ENCODE measurements at regions not wholly inside any gene's neighbourhood (a gene's known extent, or its start where the extent isn't known, plus 50 kb on each side); places are given as distances from the start of the nearest gene placed in this dataset.

DNA sequence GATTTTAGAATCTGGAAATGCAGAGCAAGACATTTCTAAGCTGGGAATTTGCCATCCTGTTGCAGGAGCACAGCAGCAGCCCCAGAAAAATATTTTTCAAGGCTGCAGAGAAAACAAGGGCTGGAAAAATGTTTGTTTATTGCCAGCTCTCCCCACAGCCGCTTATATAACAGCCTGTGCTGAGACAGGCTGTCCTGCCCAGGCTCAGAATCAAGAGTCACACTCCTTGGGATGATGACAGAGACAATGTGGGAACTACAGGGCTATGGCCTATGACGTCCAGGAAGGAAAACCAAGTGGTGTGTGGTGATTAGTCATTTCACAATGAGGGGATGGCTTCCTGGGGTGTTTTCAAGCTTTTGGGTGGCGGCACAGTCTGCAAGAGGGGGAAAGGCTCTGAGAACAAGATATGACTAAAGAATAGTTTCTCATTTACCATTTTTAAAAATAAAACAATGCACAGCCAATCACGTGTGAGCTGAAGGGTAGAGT is 136.3 kb upstream of the SERP2 start:
- TF ChIP-seq, protein P1, sequence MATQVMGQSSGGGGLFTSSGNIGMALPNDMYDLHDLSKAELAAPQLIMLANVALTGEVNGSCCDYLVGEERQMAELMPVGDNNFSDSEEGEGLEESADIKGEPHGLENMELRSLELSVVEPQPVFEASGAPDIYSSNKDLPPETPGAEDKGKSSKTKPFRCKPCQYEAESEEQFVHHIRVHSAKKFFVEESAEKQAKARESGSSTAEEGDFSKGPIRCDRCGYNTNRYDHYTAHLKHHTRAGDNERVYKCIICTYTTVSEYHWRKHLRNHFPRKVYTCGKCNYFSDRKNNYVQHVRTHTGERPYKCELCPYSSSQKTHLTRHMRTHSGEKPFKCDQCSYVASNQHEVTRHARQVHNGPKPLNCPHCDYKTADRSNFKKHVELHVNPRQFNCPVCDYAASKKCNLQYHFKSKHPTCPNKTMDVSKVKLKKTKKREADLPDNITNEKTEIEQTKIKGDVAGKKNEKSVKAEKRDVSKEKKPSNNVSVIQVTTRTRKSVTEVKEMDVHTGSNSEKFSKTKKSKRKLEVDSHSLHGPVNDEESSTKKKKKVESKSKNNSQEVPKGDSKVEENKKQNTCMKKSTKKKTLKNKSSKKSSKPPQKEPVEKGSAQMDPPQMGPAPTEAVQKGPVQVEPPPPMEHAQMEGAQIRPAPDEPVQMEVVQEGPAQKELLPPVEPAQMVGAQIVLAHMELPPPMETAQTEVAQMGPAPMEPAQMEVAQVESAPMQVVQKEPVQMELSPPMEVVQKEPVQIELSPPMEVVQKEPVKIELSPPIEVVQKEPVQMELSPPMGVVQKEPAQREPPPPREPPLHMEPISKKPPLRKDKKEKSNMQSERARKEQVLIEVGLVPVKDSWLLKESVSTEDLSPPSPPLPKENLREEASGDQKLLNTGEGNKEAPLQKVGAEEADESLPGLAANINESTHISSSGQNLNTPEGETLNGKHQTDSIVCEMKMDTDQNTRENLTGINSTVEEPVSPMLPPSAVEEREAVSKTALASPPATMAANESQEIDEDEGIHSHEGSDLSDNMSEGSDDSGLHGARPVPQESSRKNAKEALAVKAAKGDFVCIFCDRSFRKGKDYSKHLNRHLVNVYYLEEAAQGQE (IDR thresholded peaks at IDR 0.05; ENCODE audit: insufficient read depth in 1 of 2, low read depth in 2 of 2, low read length in 2 of 2): no peak
- TF ChIP-seq SIN3A (IDR thresholded peaks at IDR 0.05; ENCODE audit: borderline replicate concordance, insufficient read depth, low read length): no peak
- no peak for TF ChIP-seq FOXP2 (optimal IDR thresholded peaks at IDR 0.05; ENCODE audit: borderline replicate concordance, extremely low read depth, extremely low read length, insufficient read depth)
- TF ChIP-seq TAF1 (IDR thresholded peaks at IDR 0.05; ENCODE audit: borderline replicate concordance, insufficient read depth, low read length): no peak
- TF ChIP-seq POLR2AphosphoS5 (IDR thresholded peaks at IDR 0.05; ENCODE audit: low read depth, low read length): no peak

GRCh38 chr13:44237881-44238421 is 135.7 kb upstream of the SERP2 start:
- TF ChIP-seq SIN3A (IDR thresholded peaks at IDR 0.05; ENCODE audit: borderline replicate concordance, insufficient read depth, low read length) (no peak), POLR2AphosphoS5 (IDR thresholded peaks at IDR 0.05; ENCODE audit: low read depth, low read length) (no peak), TAF1 (IDR thresholded peaks at IDR 0.05; ENCODE audit: borderline replicate concordance, insufficient read depth, low read length) (no peak), FOXP2 (optimal IDR thresholded peaks at IDR 0.05; ENCODE audit: borderline replicate concordance, extremely low read depth, extremely low read length, insufficient read depth) (no peak)
- TF ChIP-seq, protein P1 (IDR thresholded peaks at IDR 0.05; ENCODE audit: insufficient read depth in 1 of 2, low read depth in 2 of 2, low read length in 2 of 2): no peak

- TF ChIP-seq, protein P1 (IDR thresholded peaks at IDR 0.05; ENCODE audit: insufficient read depth in 1 of 2, low read depth in 2 of 2, low read length in 2 of 2): no peak
- TF ChIP-seq TAF1 (IDR thresholded peaks at IDR 0.05; ENCODE audit: borderline replicate concordance, insufficient read depth, low read length) (no peak), SIN3A (IDR thresholded peaks at IDR 0.05; ENCODE audit: borderline replicate concordance, insufficient read depth, low read length) (no peak), POLR2AphosphoS5 (IDR thresholded peaks at IDR 0.05; ENCODE audit: low read depth, low read length) (no peak), FOXP2 (optimal IDR thresholded peaks at IDR 0.05; ENCODE audit: borderline replicate concordance, extremely low read depth, extremely low read length, insufficient read depth) (no peak)
Measured at GRCh38 chr13:44240611-44241145, 132.9 kb upstream of the SERP2 start.

- TF ChIP-seq FOXP2 (optimal IDR thresholded peaks at IDR 0.05; ENCODE audit: borderline replicate concordance, extremely low read depth, extremely low read length, insufficient read depth) (no peak), POLR2AphosphoS5 (IDR thresholded peaks at IDR 0.05; ENCODE audit: low read depth, low read length) (no peak), TAF1 (IDR thresholded peaks at IDR 0.05; ENCODE audit: borderline replicate concordance, insufficient read depth, low read length) (no peak), SIN3A (IDR thresholded peaks at IDR 0.05; ENCODE audit: borderline replicate concordance, insufficient read depth, low read length) (no peak)
- TF ChIP-seq, protein P1 (IDR thresholded peaks at IDR 0.05; ENCODE audit: insufficient read depth in 1 of 2, low read depth in 2 of 2, low read length in 2 of 2): no peak
Measured at GRCh38 chr13:44241638-44242037, 132.0 kb upstream of the SERP2 start.

Measured in PFSK-1 (cell line).